ENCODE measurements at regions not wholly inside any gene's neighbourhood (a gene's known extent, or its start where the extent isn't known, plus 50 kb on each side); places are given as distances from the start of the nearest gene placed in this dataset.

- TF ChIP-seq, protein P1, sequence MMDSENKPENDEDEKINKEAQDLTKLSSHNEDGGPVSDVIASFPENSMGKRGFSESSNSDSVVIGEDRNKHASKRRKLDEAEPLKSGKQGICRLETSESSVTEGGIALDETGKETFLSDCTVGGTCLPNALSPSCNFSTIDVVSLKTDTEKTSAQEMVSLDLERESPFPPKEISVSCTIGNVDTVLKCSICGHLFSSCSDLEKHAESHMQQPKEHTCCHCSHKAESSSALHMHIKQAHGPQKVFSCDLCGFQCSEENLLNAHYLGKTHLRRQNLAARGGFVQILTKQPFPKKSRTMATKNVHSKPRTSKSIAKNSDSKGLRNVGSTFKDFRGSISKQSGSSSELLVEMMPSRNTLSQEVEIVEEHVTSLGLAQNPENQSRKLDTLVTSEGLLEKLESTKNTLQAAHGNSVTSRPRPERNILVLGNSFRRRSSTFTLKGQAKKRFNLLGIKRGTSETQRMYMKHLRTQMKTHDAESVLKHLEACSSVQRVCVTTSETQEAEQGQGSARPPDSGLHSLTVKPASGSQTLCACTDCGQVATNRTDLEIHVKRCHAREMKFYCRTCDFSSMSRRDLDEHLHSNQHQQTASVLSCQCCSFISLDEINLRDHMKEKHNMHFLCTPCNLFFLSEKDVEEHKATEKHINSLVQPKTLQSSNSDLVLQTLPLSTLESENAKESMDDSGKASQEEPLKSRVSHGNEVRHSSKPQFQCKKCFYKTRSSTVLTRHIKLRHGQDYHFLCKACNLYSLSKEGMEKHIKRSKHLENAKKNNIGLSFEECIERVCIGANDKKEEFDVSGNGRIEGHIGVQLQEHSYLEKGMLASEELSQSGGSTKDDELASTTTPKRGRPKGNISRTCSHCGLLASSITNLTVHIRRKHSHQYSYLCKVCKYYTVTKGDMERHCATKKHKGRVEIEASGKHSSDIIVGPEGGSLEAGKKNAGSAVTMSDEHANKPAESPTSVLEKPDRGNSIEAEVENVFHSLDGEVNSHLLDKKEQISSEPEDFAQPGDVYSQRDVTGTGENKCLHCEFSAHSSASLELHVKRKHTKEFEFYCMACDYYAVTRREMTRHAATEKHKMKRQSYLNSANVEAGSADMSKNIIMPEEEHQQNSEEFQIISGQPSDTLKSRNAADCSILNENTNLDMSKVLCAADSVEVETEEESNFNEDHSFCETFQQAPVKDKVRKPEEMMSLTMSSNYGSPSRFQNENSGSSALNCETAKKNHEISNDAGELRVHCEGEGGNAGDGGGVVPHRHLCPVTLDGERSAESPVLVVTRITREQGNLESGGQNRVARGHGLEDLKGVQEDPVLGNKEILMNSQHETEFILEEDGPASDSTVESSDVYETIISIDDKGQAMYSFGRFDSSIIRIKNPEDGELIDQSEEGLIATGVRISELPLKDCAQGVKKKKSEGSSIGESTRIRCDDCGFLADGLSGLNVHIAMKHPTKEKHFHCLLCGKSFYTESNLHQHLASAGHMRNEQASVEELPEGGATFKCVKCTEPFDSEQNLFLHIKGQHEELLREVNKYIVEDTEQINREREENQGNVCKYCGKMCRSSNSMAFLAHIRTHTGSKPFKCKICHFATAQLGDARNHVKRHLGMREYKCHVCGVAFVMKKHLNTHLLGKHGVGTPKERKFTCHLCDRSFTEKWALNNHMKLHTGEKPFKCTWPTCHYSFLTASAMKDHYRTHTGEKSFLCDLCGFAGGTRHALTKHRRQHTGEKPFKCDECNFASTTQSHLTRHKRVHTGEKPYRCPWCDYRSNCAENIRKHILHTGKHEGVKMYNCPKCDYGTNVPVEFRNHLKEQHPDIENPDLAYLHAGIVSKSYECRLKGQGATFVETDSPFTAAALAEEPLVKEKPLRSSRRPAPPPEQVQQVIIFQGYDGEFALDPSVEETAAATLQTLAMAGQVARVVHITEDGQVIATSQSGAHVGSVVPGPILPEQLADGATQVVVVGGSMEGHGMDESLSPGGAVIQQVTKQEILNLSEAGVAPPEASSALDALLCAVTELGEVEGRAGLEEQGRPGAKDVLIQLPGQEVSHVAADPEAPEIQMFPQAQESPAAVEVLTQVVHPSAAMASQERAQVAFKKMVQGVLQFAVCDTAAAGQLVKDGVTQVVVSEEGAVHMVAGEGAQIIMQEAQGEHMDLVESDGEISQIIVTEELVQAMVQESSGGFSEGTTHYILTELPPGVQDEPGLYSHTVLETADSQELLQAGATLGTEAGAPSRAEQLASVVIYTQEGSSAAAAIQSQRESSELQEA (CRISPR knock-in tag; IDR thresholded peaks at IDR 0.05; ENCODE audit: not compliant biosample characterization) = no peak
- TF ChIP-seq ZNF331 (CRISPR knock-in tag; IDR thresholded peaks at IDR 0.05) = peak; percentile 35
- TF ChIP-seq ZBTB38 (CRISPR knock-in tag; IDR thresholded peaks at IDR 0.05) = no peak
- peak; percentile 47 for TF ChIP-seq TFE3 (CRISPR knock-in tag; IDR thresholded peaks at IDR 0.05)
- TF ChIP-seq, protein P2, sequence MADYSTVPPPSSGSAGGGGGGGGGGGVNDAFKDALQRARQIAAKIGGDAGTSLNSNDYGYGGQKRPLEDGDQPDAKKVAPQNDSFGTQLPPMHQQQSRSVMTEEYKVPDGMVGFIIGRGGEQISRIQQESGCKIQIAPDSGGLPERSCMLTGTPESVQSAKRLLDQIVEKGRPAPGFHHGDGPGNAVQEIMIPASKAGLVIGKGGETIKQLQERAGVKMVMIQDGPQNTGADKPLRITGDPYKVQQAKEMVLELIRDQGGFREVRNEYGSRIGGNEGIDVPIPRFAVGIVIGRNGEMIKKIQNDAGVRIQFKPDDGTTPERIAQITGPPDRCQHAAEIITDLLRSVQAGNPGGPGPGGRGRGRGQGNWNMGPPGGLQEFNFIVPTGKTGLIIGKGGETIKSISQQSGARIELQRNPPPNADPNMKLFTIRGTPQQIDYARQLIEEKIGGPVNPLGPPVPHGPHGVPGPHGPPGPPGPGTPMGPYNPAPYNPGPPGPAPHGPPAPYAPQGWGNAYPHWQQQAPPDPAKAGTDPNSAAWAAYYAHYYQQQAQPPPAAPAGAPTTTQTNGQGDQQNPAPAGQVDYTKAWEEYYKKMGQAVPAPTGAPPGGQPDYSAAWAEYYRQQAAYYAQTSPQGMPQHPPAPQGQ (CRISPR knock-in tag; IDR thresholded peaks at IDR 0.05; ENCODE audit: borderline replicate concordance) = no peak
- TF ChIP-seq, protein P3, sequence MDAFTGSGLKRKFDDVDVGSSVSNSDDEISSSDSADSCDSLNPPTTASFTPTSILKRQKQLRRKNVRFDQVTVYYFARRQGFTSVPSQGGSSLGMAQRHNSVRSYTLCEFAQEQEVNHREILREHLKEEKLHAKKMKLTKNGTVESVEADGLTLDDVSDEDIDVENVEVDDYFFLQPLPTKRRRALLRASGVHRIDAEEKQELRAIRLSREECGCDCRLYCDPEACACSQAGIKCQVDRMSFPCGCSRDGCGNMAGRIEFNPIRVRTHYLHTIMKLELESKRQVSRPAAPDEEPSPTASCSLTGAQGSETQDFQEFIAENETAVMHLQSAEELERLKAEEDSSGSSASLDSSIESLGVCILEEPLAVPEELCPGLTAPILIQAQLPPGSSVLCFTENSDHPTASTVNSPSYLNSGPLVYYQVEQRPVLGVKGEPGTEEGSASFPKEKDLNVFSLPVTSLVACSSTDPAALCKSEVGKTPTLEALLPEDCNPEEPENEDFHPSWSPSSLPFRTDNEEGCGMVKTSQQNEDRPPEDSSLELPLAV (CRISPR knock-in tag; conservative IDR thresholded peaks at IDR 0.05; ENCODE audit: low read depth) = no peak
- TF ChIP-seq SP4 (CRISPR knock-in tag; IDR thresholded peaks at IDR 0.05) = no peak
- TF ChIP-seq CREBL2 (CRISPR knock-in tag; IDR thresholded peaks at IDR 0.05; ENCODE audit: borderline replicate concordance) = no peak; the same call in 1 of the 2 replicates
- peak; percentile 87; the same call in 1 of the 2 replicates for TF ChIP-seq CHD4 (IDR thresholded peaks at IDR 0.05; ENCODE audit: borderline replicate concordance, low read length)
- TF ChIP-seq ERF (CRISPR knock-in tag; IDR thresholded peaks at IDR 0.05) = no peak; the same call in 1 of the 2 replicates
- TF ChIP-seq KDM1A (CRISPR knock-in tag; IDR thresholded peaks at IDR 0.05) = no peak; the same call in 1 of the 2 replicates
- TF ChIP-seq NFKBIZ (CRISPR knock-in tag; IDR thresholded peaks at IDR 0.05) = no peak
- peak; percentile 93 for TF ChIP-seq CREM (IDR thresholded peaks at IDR 0.05)
- 0 out of 2 replicates have a peak, but pooled peaks have one; percentile 32 for TF ChIP-seq CREM (CRISPR knock-in tag; IDR thresholded peaks at IDR 0.05)
- peak; percentile 80; the same call in 1 of the 2 replicates for TF ChIP-seq KAT8 (CRISPR knock-in tag; IDR thresholded peaks at IDR 0.05)
- no peak for TF ChIP-seq ZNF446 (CRISPR knock-in tag; IDR thresholded peaks at IDR 0.05)
These were observed 218.2 kb downstream of the OR2B2 start (continued) for GRCh38 chr6:27693766-27694546.

Measured in HepG2 (cell line).